ENCODE measurements at regions not wholly inside any gene's neighbourhood (a gene's known extent, or its start where the extent isn't known, plus 50 kb on each side); places are given as distances from the start of the nearest gene placed in this dataset.

DNA sequence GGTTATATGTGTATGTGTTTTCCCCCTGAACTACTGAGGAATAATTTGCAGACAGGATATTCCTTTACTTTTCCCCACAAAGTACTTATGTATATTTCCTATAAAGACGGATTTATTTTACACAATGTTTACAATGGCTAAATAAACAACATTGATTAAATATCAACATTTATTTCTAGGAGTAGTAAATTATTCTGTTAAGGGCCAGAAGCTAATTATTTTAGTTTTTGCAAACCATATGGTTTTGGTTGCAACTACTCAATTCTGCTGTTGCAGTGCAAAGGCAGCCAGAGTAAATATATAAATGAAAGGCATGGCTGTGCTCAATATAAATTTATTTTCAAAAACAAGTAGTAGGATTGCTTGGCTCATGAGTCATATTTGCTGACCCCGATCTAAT, 907.1 kb upstream of the MBL2 start:
- no peak for DNase-seq
- TF ChIP-seq POLR2AphosphoS5 (IDR thresholded peaks at IDR 0.05), result no peak
- TF ChIP-seq CTCF (IDR thresholded peaks at IDR 0.05 in 8 of 11, conservative IDR thresholded peaks at IDR 0.05 in 3 of 11), result no peak
- no peak for TF ChIP-seq POLR2A (IDR thresholded peaks at IDR 0.05)
- 44 to 85% (median 67%) methylated on average over 2 of the region's 2 CpGs for WGBS, 5 donors
- intact Hi-C loops (cut with DNase I; ENCODE audit: low total_unique reads), result no loop called here
- Histone ChIP-seq H3K27me3 (replicated peaks in 1 of 7) (no peaks in the 10 kb centered on the region), H3K9me3 (no peaks in the 10 kb centered on the region), H3K36me3 (no peaks in the 10 kb centered on the region), H3K27ac (no peak overlapping the region), H3K4me3 (no peak overlapping the region), H3K4me1 (no peaks in the 10 kb centered on the region)

GRCh38 chr10:53675177-53675576, 902.6 kb upstream of the MBL2 start:
- intact Hi-C loops (cut with DNase I; ENCODE audit: low total_unique reads), result no loop called here
- WGBS, 5 donors, result 0 to 92% (median 49%) methylated on average over 1 of the region's 1 CpG

GRCh38 chr10:53667063-53667462, 894.5 kb upstream of the MBL2 start:
- Histone ChIP-seq H3K27me3 (replicated peaks in 1 of 7) (no peaks in the 10 kb centered on the region), H3K9me3 (peaks cover 0 to 48% (median 25%) of the 10 kb centered on the region in 8 donors), H3K4me1 (no peaks in the 10 kb centered on the region), H3K36me3 (no peaks in the 10 kb centered on the region), H3K4me3 (no peak overlapping the region), H3K27ac (no peak overlapping the region)
- TF ChIP-seq POLR2A (IDR thresholded peaks at IDR 0.05) (no peak), POLR2AphosphoS5 (IDR thresholded peaks at IDR 0.05) (no peak), CTCF (IDR thresholded peaks at IDR 0.05 in 8 of 11, conservative IDR thresholded peaks at IDR 0.05 in 3 of 11) (no peak)
- 81 to 100% (median 91%) methylated on average over 2 of the region's 2 CpGs for WGBS, 5 donors
- intact Hi-C loops (cut with DNase I; ENCODE audit: low total_unique reads), result no loop called here
- no peak for DNase-seq

More at GRCh38 chr10:53675177-53675576, 902.6 kb upstream of the MBL2 start:
- no peak overlapping the region for H3K4me3 ChIP-seq
- H3K36me3 ChIP-seq, result no peaks in the 10 kb centered on the region
- H3K4me1 ChIP-seq, result no peaks in the 10 kb centered on the region
- no peak overlapping the region for H3K27ac ChIP-seq
- DNase-seq, result no peak
- no peak for TF ChIP-seq CTCF (IDR thresholded peaks at IDR 0.05 in 8 of 11, conservative IDR thresholded peaks at IDR 0.05 in 3 of 11)
- peaks cover 0 to 7% (median 0%) of the 10 kb centered on the region in 8 donors for H3K9me3 ChIP-seq
- no peaks in the 10 kb centered on the region for H3K27me3 ChIP-seq (replicated peaks in 1 of 7)

DNA sequence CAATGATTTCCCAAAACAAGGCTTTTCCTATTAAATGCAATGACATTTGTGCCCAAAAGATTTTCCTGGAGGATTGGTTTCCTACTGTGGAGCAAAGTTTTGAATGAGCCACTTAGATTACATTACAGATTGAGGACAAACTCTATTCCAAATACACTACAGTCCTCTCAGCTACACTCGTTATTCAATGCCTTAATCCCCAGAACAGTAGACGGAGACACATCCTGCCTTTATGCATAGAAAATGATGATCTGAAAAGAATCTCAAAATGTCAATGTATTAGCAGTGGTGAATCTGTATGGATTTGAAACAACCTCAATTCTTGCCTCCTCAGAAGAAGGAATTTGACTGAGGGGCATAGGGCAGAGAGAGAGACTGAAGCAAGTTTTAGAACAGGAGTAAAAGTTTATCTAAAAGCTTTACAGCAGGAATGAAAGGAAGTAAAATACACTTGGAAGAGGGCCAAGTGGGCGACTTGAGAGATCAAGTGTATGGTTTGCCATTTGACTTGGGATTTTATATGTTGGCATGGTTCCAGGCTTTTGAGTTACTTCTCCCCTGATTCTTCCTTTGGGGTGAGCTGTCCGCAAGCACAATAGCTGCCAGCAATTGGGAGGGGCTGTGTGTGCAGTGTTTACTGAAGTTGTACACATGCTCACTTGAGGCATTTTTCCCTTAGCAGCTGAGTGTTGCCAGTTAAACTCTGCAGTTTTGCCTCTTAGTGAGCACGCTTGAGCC, 891.9 kb upstream of the MBL2 start:
- no peaks in the 10 kb centered on the region for H3K36me3 ChIP-seq
- no peak for DNase-seq
- WGBS, 5 donors, result 31 to 40% (median 36%) methylated on average over 5 of the region's 5 CpGs

More for the DNA sequence above, 891.9 kb upstream of the MBL2 start:
- Histone ChIP-seq H3K27ac (no peak overlapping the region), H3K4me3 (no peak overlapping the region), H3K27me3 (replicated peaks in 1 of 7) (no peaks in the 10 kb centered on the region), H3K4me1 (no peaks in the 10 kb centered on the region), H3K9me3 (peaks cover 0 to 34% (median 17%) of the 10 kb centered on the region in 8 donors)
- intact Hi-C loops (cut with DNase I; ENCODE audit: low total_unique reads), result no loop called here
- TF ChIP-seq POLR2A (IDR thresholded peaks at IDR 0.05), result no peak
- TF ChIP-seq POLR2AphosphoS5 (IDR thresholded peaks at IDR 0.05), result no peak
- no peak for TF ChIP-seq CTCF (IDR thresholded peaks at IDR 0.05 in 8 of 11, conservative IDR thresholded peaks at IDR 0.05 in 3 of 11)
